Glomerular visceral epithelial cell (primary cell): ENCODE measurements at regions not wholly inside any gene's neighbourhood (a gene's known extent, or its start where the extent isn't known, plus 50 kb on each side); places are given as distances from the start of the nearest gene placed in this dataset.

Source experiments
- DNase-seq: peaks from one replicate; pipeline ENCODE4 v3.0.0-alpha.2; 2016; ENCODE audit errors: extremely low spot score

DNA sequence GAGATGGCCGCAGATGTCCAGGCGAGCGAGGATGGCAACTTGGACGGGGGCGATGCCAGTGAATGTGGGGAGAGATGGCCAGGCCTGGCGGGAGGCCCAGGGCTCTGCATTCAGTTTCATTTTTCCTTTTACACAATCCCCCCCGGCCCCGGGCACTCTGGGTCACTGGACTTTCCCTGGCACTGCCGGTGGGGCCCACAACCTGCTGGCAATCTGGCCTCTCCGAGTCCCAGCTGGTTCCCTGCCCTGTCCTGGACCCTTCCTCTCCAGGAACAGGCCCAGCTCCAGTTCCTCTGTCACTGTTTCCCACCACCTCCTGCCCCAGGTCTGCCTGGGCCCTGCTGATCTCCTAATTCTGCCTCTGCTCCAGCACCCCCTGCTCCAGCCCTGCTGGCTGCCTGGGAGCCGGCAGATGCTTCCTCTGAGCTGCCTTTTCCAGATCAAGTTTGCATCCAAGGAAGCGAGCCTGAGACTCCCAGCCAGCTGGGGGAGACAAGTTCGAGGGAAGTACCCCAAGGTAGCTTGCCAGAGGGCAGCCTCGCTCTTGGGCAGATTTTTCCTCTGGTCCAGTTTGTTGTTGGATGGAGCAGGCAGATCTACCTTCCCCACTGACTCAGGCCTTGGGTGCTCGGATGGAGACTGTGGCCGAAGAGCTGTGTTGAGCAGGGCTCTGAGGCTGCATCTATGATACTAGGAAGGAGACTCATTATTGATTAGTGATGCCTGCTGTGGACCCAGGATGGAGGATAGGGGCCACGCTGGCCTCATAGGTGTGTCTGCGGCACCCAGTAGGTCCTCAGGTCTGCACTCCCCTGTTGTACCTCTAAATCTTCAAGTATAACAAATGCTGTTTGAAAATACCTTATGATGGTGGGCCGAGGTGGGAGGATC lies 83.2 kb downstream of the CEBPB start:
- DNase-seq = no peak

DNA sequence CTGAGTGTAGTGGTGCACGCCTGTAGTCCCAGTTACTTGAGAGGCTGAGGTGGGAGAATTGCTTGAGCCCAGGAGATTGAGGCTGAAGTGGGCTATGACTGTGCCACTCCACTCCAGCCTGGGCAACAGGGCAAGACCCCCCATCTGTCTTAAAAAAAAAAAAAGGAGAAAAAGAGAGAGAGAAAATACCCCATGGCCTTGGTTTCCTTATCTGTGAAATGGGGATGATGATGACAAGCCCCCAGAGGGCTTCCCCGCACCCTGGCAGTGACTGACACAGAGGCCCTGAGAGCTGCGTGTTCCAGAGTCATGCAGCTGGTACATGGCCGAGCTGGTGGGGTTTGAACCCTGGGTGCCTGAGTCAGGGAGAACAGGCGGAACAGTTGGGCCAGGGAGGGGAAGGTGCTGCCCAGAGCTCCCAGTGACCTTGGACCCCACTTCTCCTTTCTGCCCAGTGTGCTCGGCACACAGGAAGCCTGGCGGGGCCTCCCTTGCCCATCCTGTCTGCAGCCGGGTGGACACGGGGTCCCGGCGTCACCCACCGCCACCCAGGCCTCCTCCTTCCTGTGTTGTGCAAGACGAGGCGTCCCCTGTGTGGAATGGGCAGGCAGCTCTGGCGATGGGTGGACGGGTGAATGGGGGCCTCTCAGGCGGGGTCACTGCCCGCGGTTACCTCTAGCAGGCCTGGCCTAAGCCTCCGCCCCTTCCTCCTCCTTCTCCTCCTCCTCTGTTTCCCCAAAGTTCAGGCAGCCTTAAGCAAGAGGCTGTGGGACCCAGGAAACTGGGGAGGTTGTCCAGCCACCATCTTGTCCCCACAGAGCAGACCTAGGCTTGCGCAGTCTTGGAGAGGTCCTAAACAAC lies 84.2 kb downstream of the CEBPB start:
- DNase-seq = no peak

DNA sequence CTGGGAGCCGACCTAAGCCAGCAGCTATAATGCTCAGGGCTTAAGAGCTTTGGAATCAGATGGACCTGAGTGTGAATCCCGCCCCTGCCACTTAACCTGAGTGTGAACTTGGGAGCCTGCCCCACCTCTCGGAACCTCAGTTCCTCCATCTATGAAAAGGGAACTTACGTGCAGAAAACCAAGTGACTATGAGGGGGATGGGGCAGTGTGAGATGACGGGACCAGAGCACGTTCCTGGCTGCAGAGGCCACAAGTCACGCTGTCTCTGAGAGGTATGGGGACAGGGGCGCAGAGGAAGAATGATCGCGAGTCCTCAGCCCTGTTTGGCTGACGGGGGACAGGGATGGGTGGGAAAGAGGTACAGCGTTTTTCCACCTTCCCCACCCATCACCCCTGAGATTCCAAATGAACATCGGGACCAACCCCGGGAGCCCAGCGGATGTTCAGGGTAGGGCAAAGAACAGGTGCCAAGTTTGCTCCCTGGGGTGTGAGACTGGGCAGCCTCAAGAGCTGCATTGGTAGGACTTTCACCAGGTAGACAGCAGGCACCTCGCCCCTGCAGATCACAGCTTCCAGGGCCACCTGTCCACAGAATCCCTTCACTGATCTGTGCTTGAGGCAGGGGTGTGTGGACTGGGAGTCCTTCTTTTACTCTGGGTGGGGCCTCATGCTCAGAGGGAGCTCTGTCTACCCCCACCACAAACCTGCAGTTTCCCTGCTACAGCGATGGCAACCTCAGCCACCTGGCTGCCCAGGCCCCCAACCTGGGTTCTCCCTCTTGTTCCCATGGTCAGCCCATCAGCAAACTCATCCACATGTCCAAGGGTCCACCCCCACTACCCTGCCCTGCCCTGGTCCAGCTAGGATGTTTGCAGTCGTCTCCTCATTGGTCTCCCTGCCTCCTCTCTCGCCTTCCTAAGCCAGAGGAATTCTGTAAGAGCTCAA lies 85.8 kb downstream of the CEBPB start:
- no peak for DNase-seq

DNA sequence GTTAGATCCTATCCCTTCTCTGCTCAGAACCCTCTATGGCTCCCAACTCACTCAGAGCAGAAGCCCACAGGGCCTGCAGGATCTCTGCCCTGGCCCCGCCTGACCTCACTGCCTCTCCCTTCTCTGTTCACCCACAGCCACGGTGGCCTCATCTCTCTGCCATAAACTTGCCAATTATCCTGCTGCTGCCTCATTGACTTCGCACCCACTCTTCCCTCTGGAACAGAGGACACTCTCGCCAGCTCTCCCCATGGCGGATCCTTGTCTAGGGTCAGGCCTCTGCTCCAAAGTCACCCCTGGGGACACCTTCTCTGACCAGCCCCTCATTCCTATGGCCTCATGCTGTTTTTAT lies 86.4 kb downstream of the CEBPB start:
- DNase-seq = no peak

DNA sequence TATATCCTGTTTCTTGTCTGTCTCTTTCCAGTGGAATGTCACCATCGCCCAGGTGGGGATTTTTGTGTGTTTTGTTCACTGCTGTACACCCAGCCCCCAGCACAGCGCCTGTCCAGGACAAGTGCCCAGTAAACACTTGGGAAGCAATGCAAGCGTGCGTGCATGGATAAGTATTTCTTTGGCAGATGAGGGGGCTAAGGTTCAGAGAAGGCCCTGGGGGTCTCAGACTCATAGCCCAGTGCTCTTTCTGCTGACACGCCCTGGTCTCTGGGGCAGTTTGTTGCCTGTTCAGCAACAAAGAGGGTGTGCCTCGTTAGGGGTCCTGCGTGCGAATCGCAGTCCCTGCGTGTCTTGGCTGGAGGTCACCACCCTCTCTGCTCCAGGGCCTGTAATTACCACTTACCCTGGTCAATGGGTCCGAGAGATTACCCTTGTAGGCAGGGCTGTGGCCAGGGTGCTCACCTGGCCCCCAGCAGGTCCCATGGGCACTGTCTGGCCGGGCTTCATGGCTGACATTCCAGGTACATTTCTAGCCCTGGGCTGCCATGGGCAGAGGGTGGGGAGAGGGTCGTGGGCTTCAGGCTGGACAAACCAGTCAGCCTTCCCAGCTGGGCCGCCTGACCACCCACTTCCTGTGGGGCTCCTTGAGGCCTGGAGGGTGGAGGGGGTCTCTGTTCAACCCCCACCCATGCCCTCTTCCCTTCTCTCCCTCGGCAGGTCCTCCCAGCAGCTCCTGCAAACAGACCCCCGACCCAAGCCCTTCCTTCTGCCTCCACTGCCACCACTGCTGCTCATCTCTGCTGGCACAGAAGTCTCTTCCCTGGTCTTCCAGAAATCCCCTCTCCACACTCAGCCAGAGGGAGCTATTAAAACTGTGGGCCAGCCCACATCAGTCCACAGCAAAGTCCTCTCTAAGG lies 87.1 kb downstream of the CEBPB start:
- DNase-seq = no peak

DNA sequence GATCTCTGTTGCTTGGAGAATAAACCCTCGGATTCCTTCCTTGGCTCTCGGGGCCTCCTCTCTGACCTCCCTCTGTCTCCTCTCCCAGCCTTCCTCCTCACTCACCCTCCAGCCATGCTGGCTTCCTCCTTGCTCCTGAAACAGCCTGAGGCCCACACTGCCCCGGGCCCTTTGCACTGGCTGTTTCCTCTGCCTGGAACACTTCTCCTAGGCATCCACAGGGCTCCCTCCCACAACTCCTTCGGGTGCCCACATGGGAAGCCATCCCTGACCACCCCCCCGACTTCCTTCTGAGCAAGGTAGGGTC lies 87.7 kb downstream of the CEBPB start:
- no peak for DNase-seq

DNA sequence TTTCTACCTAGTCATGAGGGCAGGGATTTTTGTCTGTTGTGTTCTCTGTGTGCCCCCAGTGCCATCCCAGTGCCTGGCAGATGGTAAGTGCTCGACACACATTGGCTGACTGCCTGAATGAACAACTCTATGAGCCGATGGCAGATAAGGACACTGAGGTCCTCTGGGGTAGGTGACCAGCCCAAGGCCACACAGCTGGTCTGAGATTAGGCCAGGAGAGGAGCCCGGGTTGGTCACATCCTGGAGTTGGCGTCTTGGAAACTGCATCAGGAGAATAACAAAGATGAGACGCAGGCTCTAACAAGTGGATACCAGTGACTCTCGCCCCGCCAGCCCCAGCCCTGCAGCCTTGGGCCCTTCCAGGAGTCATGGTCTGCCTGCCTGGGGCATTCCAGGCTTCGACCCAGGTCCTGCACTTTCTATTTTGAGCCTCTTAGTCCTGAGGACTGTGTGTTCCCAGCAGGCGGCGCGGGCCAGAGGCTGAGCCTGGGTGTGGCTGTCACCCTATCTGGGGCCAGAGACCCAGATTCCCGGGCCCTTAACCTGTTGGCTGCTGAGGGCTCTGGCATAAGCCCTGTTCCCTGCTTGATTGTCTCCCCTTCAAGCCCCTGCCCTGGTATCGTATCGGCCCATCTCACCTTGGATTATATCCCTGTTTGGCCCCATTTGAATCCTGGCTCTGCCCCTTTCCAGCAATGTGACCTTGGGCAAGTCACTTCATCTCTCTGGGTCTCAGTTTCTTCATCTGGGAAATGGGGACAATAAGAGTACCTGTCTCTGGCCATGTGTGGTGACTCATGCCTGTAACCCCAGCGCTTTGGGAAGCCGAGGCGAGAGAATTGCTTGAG lies 88.3 kb downstream of the CEBPB start:
- no peak for DNase-seq

DNA sequence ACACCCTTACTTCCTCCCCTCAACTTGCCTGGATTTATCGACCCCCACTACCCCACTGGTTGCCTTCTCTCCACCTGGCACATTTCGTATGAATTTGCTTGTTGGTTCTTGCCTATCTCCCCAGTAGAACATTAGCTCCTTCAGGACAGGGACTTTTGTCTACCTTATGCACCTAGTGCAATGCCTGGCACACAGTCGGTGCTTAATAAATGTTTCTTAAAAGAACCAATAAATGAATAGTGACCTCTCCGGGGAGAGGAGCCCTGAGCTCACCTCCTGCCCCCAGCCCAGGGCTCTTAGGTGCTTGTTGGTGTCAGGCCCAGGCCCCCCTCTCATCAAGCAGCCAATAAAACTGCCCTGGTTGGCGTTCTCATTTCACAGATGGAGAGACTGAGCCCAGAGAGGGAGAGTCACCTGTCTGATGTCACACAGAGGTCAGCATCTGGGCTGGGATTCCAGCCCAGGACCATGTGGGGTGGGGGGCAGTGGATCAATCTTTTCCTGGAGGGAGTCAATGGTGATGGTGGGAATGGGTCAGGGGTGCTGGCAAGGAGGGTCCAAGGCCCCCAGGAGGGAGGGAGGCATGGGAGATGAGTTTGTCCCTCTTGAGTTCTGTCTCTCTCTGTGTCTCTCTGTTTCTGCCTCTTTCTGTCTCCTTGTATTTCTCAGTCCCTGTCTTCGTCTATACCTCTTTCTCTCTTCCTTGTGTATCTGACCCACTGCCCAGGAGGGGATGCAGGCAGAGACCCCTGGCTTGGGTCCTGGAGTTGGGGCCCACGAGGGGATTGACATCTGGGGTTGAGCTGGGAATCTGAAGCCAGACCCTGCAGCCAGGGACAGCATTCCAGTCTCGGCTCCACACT lies 89.6 kb downstream of the CEBPB start:
- DNase-seq = no peak

DNA sequence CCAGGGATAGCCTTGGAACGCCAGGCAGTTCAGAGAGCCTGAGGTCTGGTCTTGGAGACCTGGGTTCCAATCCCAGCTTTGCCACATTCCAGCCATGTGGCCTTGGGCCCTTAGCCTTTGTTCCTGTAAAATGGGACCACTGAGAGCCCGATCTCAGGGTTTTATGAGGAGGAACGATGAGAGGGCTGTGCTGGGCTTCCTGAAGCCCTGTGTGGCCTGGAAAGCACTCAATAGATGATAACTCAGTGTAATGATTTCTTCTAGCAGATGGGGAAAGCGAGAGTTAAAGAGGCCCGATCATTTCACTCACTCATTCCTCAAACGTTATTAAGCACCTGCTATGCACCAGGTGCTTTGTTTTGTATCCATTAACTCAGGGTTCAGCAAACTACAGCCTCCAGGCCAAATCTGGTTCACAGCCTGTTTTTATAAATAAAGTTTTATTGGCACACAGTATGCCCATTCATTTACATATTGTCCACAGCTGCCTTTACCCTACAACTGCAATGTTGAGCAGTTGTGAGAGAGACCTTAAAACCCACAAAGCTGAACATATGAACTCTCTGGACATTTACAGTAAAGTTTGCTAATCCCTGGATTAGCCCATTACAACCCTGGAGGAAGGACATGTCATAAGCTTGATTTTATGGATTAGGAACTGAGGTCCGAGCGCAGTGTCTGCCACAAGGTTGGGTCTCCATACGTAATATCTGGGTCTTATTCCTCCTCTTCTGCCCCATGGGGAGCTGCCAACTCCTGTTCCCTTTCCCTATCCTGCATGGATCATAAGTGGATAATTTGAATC lies 90.4 kb downstream of the CEBPB start:
- DNase-seq = no peak

DNA sequence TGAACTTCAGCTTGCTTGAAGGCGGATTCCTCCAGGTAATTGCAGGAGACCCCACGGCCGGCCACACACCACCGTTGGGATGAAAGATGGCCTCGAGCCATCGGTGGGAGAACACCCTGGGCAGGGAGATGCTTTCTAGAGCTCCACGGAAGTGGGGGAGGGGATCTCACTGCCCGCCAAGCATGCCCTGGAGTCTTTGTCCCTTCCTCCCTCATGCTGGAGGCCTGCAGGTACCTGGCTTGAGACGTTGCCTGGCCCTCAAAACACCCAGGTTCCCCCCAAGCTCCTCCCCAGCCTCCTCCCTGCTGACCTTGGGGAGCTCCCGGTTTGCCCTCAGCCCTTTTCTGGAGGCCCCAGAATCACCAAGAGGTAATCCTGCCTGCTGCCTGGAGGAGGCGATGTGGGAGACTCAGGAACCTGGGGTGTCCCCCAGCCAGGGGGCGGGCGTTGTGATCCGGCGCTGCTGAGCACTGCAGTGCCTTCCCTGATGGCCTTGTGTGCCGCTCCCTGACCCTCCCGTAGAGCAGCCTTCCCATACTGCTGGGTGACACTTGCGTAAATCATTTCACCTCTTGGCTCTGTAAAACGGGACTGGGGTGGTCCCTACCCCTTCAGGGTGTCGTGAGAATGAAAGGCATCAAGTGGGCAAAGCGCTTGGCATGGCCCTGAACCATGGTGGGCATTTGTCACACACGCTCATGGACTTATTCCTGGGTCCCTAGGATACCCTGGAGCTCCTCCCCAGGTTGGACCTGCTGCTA lies 91.4 kb downstream of the CEBPB start:
- no peak for DNase-seq

DNA sequence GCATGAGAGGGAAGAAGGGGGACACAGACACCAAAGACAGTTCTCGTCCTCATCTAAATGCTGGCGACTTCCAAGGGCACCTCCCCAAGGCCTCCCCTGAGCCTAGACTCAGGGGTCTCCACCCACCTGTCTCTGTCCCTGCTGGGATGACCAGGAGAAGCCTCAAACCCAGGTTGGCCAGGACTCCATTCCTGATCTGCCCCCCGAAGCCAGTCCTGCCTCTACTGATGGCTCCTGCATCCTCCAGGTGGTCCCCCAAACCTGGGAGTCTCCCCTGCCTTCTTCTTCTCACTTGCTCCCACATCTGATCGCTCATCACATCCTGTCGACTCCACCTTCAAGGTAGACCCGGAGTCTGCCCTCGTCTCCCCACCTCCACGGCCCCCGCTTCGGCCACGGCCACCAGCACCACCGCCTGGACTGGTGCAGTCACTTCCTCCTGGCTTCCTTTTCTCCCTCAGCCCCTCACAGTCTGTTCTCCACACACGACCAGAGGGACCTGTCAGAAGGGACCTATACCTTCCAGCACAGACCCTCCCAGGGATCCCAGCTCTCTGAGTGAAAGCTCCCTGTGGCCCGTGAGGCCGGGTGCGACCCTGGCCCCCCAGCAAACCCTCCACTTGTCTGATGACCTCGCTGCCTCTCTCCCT lies 92.1 kb downstream of the CEBPB start:
- no peak for DNase-seq

DNA sequence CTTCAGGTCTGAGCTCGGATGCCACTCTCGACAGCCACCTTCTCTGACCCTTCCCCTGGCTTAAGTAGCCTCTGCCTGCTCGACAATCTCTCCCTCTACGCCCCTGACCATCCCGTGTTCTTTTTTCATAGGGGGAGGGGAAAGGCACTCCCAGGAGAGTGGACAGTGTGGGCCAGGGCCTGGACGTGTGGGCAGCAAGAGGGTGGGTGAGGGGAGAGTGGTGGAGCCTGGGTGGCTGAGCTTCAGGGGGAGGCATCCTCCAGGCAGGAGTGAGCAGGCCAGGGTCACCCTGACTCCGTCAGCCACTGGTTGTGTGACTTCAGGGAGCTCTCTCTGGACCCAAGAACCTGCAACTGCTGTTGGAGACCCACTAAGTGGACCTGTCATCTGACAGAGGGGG lies 92.7 kb downstream of the CEBPB start:
- no peak for DNase-seq

DNA sequence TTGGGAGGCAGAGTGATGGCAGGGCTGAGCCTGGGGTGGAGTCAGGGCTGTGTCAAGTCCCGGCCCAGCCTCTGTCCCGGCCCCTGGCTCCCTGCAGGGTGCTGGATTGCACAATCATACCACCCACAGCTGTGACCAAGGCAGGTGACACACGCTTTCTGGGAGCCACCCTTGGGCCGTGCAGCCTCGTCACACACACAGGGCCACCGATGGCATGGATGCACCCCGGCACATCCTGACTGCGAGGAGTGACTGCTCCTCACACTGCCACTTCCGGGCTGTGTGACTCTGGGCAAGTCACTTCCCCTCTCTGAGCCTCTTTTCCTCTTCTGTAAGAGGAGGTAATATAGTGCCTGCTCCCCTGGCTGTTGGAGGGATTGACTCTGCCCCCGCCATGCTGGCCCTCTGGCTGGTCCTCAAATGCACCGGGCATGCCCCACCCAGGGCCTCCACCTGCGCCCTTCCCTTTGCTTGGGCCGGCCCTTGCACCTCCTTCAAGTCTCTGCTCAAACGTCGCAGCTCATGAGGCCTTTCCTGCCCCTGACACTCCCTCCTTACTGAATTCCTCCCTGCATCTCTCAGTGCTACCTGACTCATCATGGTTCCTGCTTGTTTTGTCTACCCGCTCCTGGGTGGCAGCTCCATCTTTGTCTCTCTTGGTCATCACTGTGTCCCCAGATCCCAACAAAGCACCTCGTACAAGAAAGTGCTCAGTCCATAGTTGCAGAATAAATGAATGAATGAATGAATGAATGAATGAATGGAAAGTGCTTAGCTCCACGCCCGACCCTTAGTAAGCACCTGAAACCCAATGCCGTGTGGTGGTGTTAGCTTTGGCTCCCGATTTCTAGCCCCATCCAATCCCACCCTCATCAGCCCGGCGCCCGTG lies 93.5 kb downstream of the CEBPB start:
- peak; percentile 39 for DNase-seq

DNA sequence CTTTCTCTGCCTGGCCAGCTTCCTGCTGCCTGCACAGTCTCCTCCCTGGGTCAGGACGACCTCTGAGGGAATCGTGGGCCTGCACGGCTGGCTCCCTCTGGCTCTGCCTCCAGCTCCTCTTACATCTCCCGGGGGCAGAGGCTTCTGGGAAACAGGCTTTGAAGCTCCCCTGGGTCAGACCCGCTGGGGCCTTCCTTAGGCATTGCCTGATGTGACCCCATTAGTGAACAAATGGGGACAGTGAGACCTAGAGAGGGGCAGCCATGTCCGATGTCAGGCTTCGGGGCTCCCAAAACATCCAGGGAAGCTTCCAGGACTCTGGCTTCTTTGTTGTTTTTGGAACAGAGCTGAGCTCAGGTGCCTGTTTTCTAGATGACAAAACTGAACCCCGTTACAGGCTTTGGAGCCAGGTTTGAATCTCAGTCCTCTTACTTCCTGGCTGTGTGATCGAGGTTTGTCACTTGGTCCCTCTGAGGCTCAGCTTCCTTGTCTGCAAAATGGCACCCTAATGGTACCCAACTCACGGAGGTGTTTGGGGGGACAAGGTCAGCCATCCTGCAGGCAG lies 94.3 kb downstream of the CEBPB start:
- no peak for DNase-seq

DNA sequence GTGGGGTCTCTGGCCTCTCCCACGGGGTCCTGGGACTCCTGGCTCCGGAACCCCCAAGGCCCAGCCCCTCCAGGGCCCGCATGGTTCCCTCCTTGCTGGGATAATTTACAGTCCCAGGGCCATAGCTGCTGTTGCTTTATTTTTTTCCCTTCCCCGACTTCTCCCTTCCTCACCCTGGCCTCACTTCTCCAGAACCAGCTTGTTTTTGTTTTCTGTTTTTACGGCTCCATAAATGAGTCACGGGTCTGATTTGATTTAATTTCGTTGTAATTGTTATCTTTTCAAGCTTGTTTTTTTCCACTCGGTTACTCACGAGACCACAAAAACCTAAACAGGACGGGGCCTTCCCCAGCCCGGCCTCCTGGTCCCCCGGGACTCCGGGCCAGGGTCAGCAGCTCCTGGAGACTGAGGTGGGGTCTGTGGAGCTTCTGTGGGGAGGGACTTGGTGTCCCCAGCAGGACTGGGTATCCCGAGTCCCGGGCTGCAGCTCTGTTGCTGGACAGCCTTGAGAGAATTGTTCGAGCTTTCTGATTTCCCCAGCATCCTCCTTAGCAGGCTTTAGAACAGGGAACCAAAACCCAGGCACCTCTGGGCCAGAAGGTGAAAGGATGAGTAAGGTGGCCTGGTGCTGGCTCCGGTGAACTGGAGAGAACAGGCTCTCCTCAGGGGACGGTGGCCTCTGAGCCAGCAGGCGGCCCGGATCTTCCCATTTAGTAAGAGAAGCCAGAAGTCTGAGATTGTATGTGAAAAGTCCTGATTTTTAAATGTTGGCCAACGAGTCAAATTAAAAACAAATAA lies 94.9 kb downstream of the CEBPB start:
- DNase-seq = peak; percentile 36
